AG04450 (cell line): ENCODE measurements at regions not wholly inside any gene's neighbourhood (a gene's known extent, or its start where the extent isn't known, plus 50 kb on each side); places are given as distances from the start of the nearest gene placed in this dataset.

ENCODE experiments used
- CTCF ChIA-PET: fragments of 300-600, 350-600 bp; formaldehyde crosslinking; extraction: SDS; loops from one replicate; lab custom pipeline; 2022; ENCODE audit warnings: antibody characterized with exemption, inconsistent platforms; lab: Charles Lee
- POLR2A ChIA-PET: fragments of 350-600 bp; formaldehyde crosslinking; extraction: SDS; loops from one replicate; lab custom pipeline; 2021; ENCODE audit warnings: antibody characterized with exemption, inconsistent platforms; lab: Yijun Ruan, JAX
- DNase-seq: peaks from one replicate; pipeline ENCODE4 v3.0.0-alpha.2; 2011; ENCODE audit warnings: low read depth, low spot score
- H3K27ac ChIP-seq: one replicate; pipeline ENCODE4 v1.5.1; 2012; ENCODE audit warnings: low read depth, low read length, control low read depth
- H3K27me3 ChIP-seq: one replicate; pipeline ENCODE4 v1.6.0; 2012; ENCODE audit warnings: low read length; ENCODE audit not compliant: control insufficient read depth, insufficient read depth
- H3K4me3 ChIP-seq: 2 replicates; pipeline ENCODE4 v1.5.1; 2011; ENCODE audit warnings: mild to moderate bottlenecking, low read depth, low read length, control low read depth
- H3K9me3 ChIP-seq: 2 replicates; pipeline ENCODE4 v1.5.1; 2012; ENCODE audit warnings: low read length; ENCODE audit not compliant: control insufficient read depth, insufficient read depth
- CTCF ChIP-seq: IDR thresholded peaks from 2 replicates; pipeline ENCODE4 v1.5.1; 2011; ENCODE audit warnings: low read depth, low read length, control low read depth, inconsistent platforms

- H3K9me3 ChIP-seq: no peaks in the 10 kb centered on the region
- no peak for TF ChIP-seq CTCF
- no peaks in the 10 kb centered on the region for H3K27me3 ChIP-seq
- H3K4me3 ChIP-seq: no peak overlapping the region
- H3K27ac ChIP-seq: no peak overlapping the region
- no peak for DNase-seq
- CTCF ChIA-PET: no interaction called here
- POLR2A ChIA-PET: no interaction called here
These were observed 411.8 kb downstream of the SOX11 start for GRCh38 chr2:6103949-6104348.

GRCh38 chr2:6107290-6107689 lies 415.1 kb downstream of the SOX11 start:
- CTCF ChIA-PET: no interaction called here

GRCh38 chr2:6109831-6110230 lies 417.6 kb downstream of the SOX11 start:
- H3K4me3 ChIP-seq: no peak overlapping the region
- POLR2A ChIA-PET: no interaction called here
- DNase-seq: no peak
- no peak for TF ChIP-seq CTCF
- H3K27ac ChIP-seq: no peak overlapping the region
- CTCF ChIA-PET: no interaction called here
- no peaks in the 10 kb centered on the region for H3K27me3 ChIP-seq
- no peaks in the 10 kb centered on the region for H3K9me3 ChIP-seq

More at GRCh38 chr2:6107290-6107689, 415.1 kb downstream of the SOX11 start:
- no peak for TF ChIP-seq CTCF
- H3K9me3 ChIP-seq: no peaks in the 10 kb centered on the region
- POLR2A ChIA-PET: no interaction called here
- no peak overlapping the region for H3K27ac ChIP-seq
- H3K4me3 ChIP-seq: no peak overlapping the region
- H3K27me3 ChIP-seq: no peaks in the 10 kb centered on the region
- DNase-seq: no peak

GRCh38 chr2:6111781-6112261 lies 419.6 kb downstream of the SOX11 start:
- CTCF ChIA-PET: no interaction called here
- no peak for TF ChIP-seq CTCF
- POLR2A ChIA-PET: no interaction called here
- no peak for DNase-seq
- H3K27me3 ChIP-seq: no peaks in the 10 kb centered on the region
- no peak overlapping the region for H3K27ac ChIP-seq
- no peaks in the 10 kb centered on the region for H3K9me3 ChIP-seq
- H3K4me3 ChIP-seq: no peak overlapping the region

- CTCF ChIA-PET: no interaction called here
- no peak for DNase-seq
- no peak overlapping the region for H3K27ac ChIP-seq
- POLR2A ChIA-PET: no interaction called here
- no peak for TF ChIP-seq CTCF
- H3K9me3 ChIP-seq: no peaks in the 10 kb centered on the region
- no peak overlapping the region for H3K4me3 ChIP-seq
- no peaks in the 10 kb centered on the region for H3K27me3 ChIP-seq
These were observed 421.6 kb downstream of the SOX11 start for GRCh38 chr2:6113786-6114185.
